K562 (cell line): ENCODE measurements at regions not wholly inside any gene's neighbourhood (a gene's known extent, or its start where the extent isn't known, plus 50 kb on each side); places are given as distances from the start of the nearest gene placed in this dataset.

Source experiments
- ARHGAP35 ChIP-seq: fragments of 450-650 bp; IDR thresholded peaks from 2 replicates; pipeline ENCODE4 v1.6.1; 2018; ENCODE audit not compliant: partially characterized antibody
- CEBPG ChIP-seq, 3 experiments: fragments of 200-800 bp in 1 of 3; sonication (Bioruptor generic) in 1 of 3; sonication (generic) in 1 of 3; formaldehyde crosslinking in 1 of 3; IDR thresholded peaks in 2 of 3; conservative IDR thresholded peaks in 1 of 3; 2 replicates each; pipeline versions ENCODE4 v1.6.1 to v1.8.0; 2016 to 2022; ENCODE audit warnings: missing compliant biosample characterization in 2 of 3, missing genetic modification characterization in 2 of 3, mild to moderate bottlenecking in 1 of 3, missing genetic modification reagents in 1 of 3
- CREB3L1 ChIP-seq: fragments of 450-650 bp; IDR thresholded peaks from 2 replicates; pipeline ENCODE4 v1.6.1; 2014; ENCODE audit warnings: low read depth, mild to moderate bottlenecking, moderate library complexity, borderline replicate concordance
- CREM ChIP-seq: IDR thresholded peaks from 2 replicates; pipeline ENCODE4 v1.6.1; 2014; ENCODE audit warnings: antibody characterized with exemption, low read depth
- ELF2 ChIP-seq: fragments of 250-450 bp; sonication (Bioruptor Pico); IDR thresholded peaks from 2 replicates; pipeline ENCODE4 v1.5.0; 2021; ENCODE audit warnings: mild to moderate bottlenecking
- ERF ChIP-seq: fragments of 450-650 bp; formaldehyde crosslinking; IDR thresholded peaks from 2 replicates; pipeline ENCODE4 v1.4.0; 2020; ENCODE audit warnings: mild to moderate bottlenecking, mixed read lengths
- ETV1 ChIP-seq: fragments of 450-650 bp; conservative IDR thresholded peaks from 2 replicates; pipeline ENCODE4 v1.6.1; 2016; ENCODE audit warnings: missing genetic modification characterization, control low read depth, low read depth, missing compliant biosample characterization
- FOXJ3 ChIP-seq: sonication (generic); formaldehyde crosslinking; IDR thresholded peaks from 2 replicates; pipeline ENCODE4 v1.4.0; 2020; ENCODE audit warnings: mild to moderate bottlenecking, missing genetic modification reagents
- FOXM1 ChIP-seq, 2 experiments: fragments of 450-650 bp in 1 of 2; sonication (generic) in 1 of 2; formaldehyde crosslinking in 1 of 2; IDR thresholded peaks; 2 replicates each; pipeline versions ENCODE4 v1.6.1 to v1.9.0; 2017 to 2022; ENCODE audit warnings: low read depth in 2 of 2, mild to moderate bottlenecking in 2 of 2, missing genetic modification reagents in 1 of 2, moderate library complexity in 1 of 2
- FOXP4 ChIP-seq: sonication (generic); formaldehyde crosslinking; IDR thresholded peaks from 2 replicates; pipeline ENCODE4 v1.8.0; 2022; ENCODE audit warnings: mild to moderate bottlenecking, missing genetic modification reagents, borderline replicate concordance
- HDAC6 ChIP-seq: IDR thresholded peaks from 2 replicates; pipeline ENCODE4 v1.6.1; 2012; ENCODE audit warnings: low read depth, mild to moderate bottlenecking, control low read depth, inconsistent platforms, low read length, moderate library complexity
- IRF2 ChIP-seq: sonication (generic); formaldehyde crosslinking; IDR thresholded peaks from 2 replicates; pipeline ENCODE4 v1.8.1; 2022; ENCODE audit warnings: mild to moderate bottlenecking, missing genetic modification reagents
- KDM2B ChIP-seq: fragments of 250-450 bp; sonication (Bioruptor Pico); IDR thresholded peaks from 2 replicates; pipeline ENCODE4 v1.8.0; 2021; ENCODE audit warnings: mild to moderate bottlenecking, moderate library complexity
- LCOR ChIP-seq: sonication (generic); formaldehyde crosslinking; IDR thresholded peaks from 2 replicates; pipeline ENCODE4 v1.8.0; 2022; ENCODE audit warnings: mild to moderate bottlenecking, missing genetic modification reagents
- NONO ChIP-seq, 2 experiments: fragments of 200-400 bp in 1 of 2; fragments of 450-650 bp in 1 of 2; formaldehyde crosslinking in 1 of 2; IDR thresholded peaks; 2 replicates each; pipeline ENCODE4 v1.6.1; 2017; ENCODE audit warnings: low read depth in 2 of 2, mild to moderate bottlenecking in 2 of 2, moderate library complexity in 2 of 2, low read length in 1 of 2
- PHB2 ChIP-seq: fragments of 450-650 bp; IDR thresholded peaks from 2 replicates; pipeline ENCODE4 v1.6.1; 2017; ENCODE audit warnings: low read depth
- PTRF ChIP-seq: fragments of 450-650 bp; IDR thresholded peaks from 2 replicates; pipeline ENCODE4 v1.6.1; 2016; ENCODE audit warnings: mild to moderate bottlenecking, missing genetic modification characterization, missing compliant biosample characterization
- TEAD1 ChIP-seq, 2 experiments: fragments of 450-650 bp in 1 of 2; sonication (generic) in 1 of 2; formaldehyde crosslinking; IDR thresholded peaks; 2 replicates each; pipeline versions ENCODE4 v1.4.0 to v1.8.0; 2020 to 2022; ENCODE audit warnings: mild to moderate bottlenecking in 2 of 2, missing genetic modification reagents in 1 of 2
- ZNF197 ChIP-seq: fragments of 200-800 bp; sonication (Bioruptor generic); IDR thresholded peaks from 2 replicates; pipeline ENCODE4 v1.6.1; 2016; ENCODE audit warnings: low read depth, missing genetic modification characterization, missing compliant biosample characterization
- ZNF316 ChIP-seq: fragments of 450-650 bp; IDR thresholded peaks from 2 replicates; pipeline ENCODE4 v1.6.1; 2016
- ZNF76 ChIP-seq: fragments of 250-450 bp; sonication (Bioruptor Pico); IDR thresholded peaks from 2 replicates; pipeline ENCODE4 v1.4.0; 2020; ENCODE audit warnings: mild to moderate bottlenecking, moderate library complexity, borderline replicate concordance
- TF ChIP-seq, protein P1 (sequence below): sonication (generic); formaldehyde crosslinking; IDR thresholded peaks from 2 replicates; pipeline ENCODE4 v1.4.0; 2020; ENCODE audit warnings: mild to moderate bottlenecking, missing genetic modification reagents
- TF ChIP-seq, protein P2 (sequence below): sonication (generic); formaldehyde crosslinking; IDR thresholded peaks from 2 replicates; pipeline ENCODE4 v1.8.1; 2022; ENCODE audit warnings: missing genetic modification reagents

DNA sequence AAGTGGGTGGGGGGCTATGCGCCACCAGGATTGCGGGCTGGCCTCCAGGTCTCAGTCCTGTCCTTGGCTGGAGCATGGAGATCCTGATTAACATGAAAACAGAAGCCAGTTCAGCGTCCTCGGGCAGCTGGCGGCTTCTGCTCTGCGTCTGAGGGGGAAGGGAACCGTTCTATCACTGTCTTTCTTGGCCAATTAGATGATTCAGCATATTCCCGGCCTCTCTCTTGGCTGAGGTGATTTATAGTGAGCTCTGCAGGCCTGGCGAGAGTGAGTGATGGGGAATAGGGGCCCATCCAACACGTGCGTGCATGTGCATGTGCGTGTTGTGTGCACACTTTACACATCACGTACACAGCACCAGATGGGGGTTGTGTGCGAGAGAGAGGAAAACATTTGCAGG lies 145.8 kb upstream of the ATP6AP2 start (continued):
- TF ChIP-seq IRF2 (CRISPR knock-in tag) (no peak), ZNF197 (CRISPR knock-in tag) (no peak), PTRF (no peak), CEBPG (CRISPR knock-in tag; IDR thresholded peaks at IDR 0.05) (no peak), CEBPG (tag; conservative IDR thresholded peaks at IDR 0.05 in 1 of 2, IDR thresholded peaks at IDR 0.05 in 1 of 2) (no peak), ERF (no peak), KDM2B (CRISPR knock-in tag) (no peak), ZNF316 (peak; percentile 99), HDAC6 (no peak), LCOR (CRISPR knock-in tag) (no peak), PHB2 (no peak), ETV1 (tag) (no peak), FOXP4 (CRISPR knock-in tag) (peak; percentile 42; the same call in 1 of the 2 replicates), FOXJ3 (CRISPR knock-in tag) (no peak), FOXM1 (IDR thresholded peaks at IDR 0.05; ENCODE audit: low read depth) (no peak), FOXM1 (CRISPR knock-in tag; IDR thresholded peaks at IDR 0.05; ENCODE audit: low read depth) (no peak), ZNF76 (CRISPR knock-in tag) (no peak), TEAD1 (CRISPR knock-in tag; IDR thresholded peaks at IDR 0.05) (no peak), NONO (IDR thresholded peaks at IDR 0.05; ENCODE audit: low read depth in 2 of 2, low read length in 1 of 2) (no peak), CREM (0 out of 2 replicates have a peak, but pooled peaks have one; percentile 22), CREB3L1 (no peak), ARHGAP35 (no peak), ELF2 (CRISPR knock-in tag) (no peak)
- TF ChIP-seq, protein P1, sequence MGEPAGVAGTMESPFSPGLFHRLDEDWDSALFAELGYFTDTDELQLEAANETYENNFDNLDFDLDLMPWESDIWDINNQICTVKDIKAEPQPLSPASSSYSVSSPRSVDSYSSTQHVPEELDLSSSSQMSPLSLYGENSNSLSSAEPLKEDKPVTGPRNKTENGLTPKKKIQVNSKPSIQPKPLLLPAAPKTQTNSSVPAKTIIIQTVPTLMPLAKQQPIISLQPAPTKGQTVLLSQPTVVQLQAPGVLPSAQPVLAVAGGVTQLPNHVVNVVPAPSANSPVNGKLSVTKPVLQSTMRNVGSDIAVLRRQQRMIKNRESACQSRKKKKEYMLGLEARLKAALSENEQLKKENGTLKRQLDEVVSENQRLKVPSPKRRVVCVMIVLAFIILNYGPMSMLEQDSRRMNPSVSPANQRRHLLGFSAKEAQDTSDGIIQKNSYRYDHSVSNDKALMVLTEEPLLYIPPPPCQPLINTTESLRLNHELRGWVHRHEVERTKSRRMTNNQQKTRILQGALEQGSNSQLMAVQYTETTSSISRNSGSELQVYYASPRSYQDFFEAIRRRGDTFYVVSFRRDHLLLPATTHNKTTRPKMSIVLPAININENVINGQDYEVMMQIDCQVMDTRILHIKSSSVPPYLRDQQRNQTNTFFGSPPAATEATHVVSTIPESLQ = no peak
- TF ChIP-seq, protein P2, sequence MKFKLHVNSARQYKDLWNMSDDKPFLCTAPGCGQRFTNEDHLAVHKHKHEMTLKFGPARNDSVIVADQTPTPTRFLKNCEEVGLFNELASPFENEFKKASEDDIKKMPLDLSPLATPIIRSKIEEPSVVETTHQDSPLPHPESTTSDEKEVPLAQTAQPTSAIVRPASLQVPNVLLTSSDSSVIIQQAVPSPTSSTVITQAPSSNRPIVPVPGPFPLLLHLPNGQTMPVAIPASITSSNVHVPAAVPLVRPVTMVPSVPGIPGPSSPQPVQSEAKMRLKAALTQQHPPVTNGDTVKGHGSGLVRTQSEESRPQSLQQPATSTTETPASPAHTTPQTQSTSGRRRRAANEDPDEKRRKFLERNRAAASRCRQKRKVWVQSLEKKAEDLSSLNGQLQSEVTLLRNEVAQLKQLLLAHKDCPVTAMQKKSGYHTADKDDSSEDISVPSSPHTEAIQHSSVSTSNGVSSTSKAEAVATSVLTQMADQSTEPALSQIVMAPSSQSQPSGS (CRISPR knock-in tag) = no peak
